ENCODE measurements at regions not wholly inside any gene's neighbourhood (a gene's known extent, or its start where the extent isn't known, plus 50 kb on each side); places are given as distances from the start of the nearest gene placed in this dataset.

GRCh38 chr15:36525430-36525829 lies 54.0 kb upstream of the CDIN1 start:
- TF ChIP-seq REST (IDR thresholded peaks at IDR 0.05; ENCODE audit: insufficient read depth in 1 of 2, low read depth in 2 of 2, low read length in 2 of 2) (no peak), SIN3A (IDR thresholded peaks at IDR 0.05; ENCODE audit: borderline replicate concordance, insufficient read depth, low read length) (no peak), TAF1 (IDR thresholded peaks at IDR 0.05; ENCODE audit: borderline replicate concordance, insufficient read depth, low read length) (no peak), POLR2AphosphoS5 (IDR thresholded peaks at IDR 0.05; ENCODE audit: low read depth, low read length) (no peak)

- TF ChIP-seq REST (IDR thresholded peaks at IDR 0.05; ENCODE audit: insufficient read depth in 1 of 2, low read depth in 2 of 2, low read length in 2 of 2): no peak
- TF ChIP-seq TAF1 (IDR thresholded peaks at IDR 0.05; ENCODE audit: borderline replicate concordance, insufficient read depth, low read length): no peak
- TF ChIP-seq SIN3A (IDR thresholded peaks at IDR 0.05; ENCODE audit: borderline replicate concordance, insufficient read depth, low read length): no peak
- TF ChIP-seq POLR2AphosphoS5 (IDR thresholded peaks at IDR 0.05; ENCODE audit: low read depth, low read length): no peak
- TF ChIP-seq FOXP2 (optimal IDR thresholded peaks at IDR 0.05; ENCODE audit: borderline replicate concordance, extremely low read depth, extremely low read length, insufficient read depth): no peak
These were observed 51.9 kb upstream of the CDIN1 start for GRCh38 chr15:36527235-36528162.

GRCh38 chr15:36529296-36530011 lies 50.0 kb upstream of the CDIN1 start:
- TF ChIP-seq REST (IDR thresholded peaks at IDR 0.05; ENCODE audit: insufficient read depth in 1 of 2, low read depth in 2 of 2, low read length in 2 of 2) (no peak), TAF1 (IDR thresholded peaks at IDR 0.05; ENCODE audit: borderline replicate concordance, insufficient read depth, low read length) (no peak), POLR2AphosphoS5 (IDR thresholded peaks at IDR 0.05; ENCODE audit: low read depth, low read length) (no peak)
